A673 (cell line): ENCODE measurements at regions not wholly inside any gene's neighbourhood (a gene's known extent, or its start where the extent isn't known, plus 50 kb on each side); places are given as distances from the start of the nearest gene placed in this dataset.

Experiments
- BruUV-seq: library from RNA; stranded (reverse); fragments of 400-500 nt; replicated peaks from 2 replicates; lab custom pipeline; 2021; lab: Mats Ljungman, UMichigan
- CTCF ChIA-PET: fragments of 300-600 bp; sonication (Branson Sonifier 250); formaldehyde crosslinking; loops from one replicate; lab custom pipeline; 2022; ENCODE audit warnings: antibody characterized with exemption; lab: Charles Lee
- POLR2A ChIA-PET: fragments of 300-600 bp; sonication (Branson Sonifier 250); formaldehyde crosslinking; loops from one replicate; lab custom pipeline; 2022; ENCODE audit warnings: antibody characterized with exemption; ENCODE audit not compliant: low non-redundant PET; lab: Charles Lee
- DNase-seq: peaks from one replicate; pipeline ENCODE4 v3.0.0-alpha.2; 2015; ENCODE audit warnings: low spot score
- H3K27ac ChIP-seq: fragments of 200-600 bp; sonication (generic); 2 replicates; pipeline ENCODE4 v1.5.1; 2016; ENCODE audit warnings: mixed run types, low read depth, mild to moderate bottlenecking, mixed read lengths, antibody characterized with exemption, low read length; ENCODE audit not compliant: poor library complexity, severe bottlenecking
- H3K27me3 ChIP-seq: fragments of 200-600 bp; sonication (generic); replicated peaks from 2 replicates; pipeline ENCODE4 v1.6.1; 2017; ENCODE audit warnings: mixed run types, low read depth, mild to moderate bottlenecking, mixed read lengths, antibody characterized with exemption, low read length; ENCODE audit not compliant: insufficient read depth, poor library complexity
- H3K36me3 ChIP-seq: fragments of 200-600 bp; sonication (generic); 2 replicates; pipeline ENCODE4 v1.6.1; 2016; ENCODE audit warnings: mixed run types, mild to moderate bottlenecking, mixed read lengths, antibody characterized with exemption, low read length; ENCODE audit not compliant: insufficient read depth, poor library complexity, severe bottlenecking
- H3K4me1 ChIP-seq: fragments of 200-600 bp; sonication (generic); 2 replicates; pipeline ENCODE4 v1.6.1; 2017; ENCODE audit warnings: mixed run types, mild to moderate bottlenecking, mixed read lengths, antibody characterized with exemption, low read length; ENCODE audit not compliant: insufficient read depth, poor library complexity, severe bottlenecking
- H3K4me3 ChIP-seq: fragments of 200-600 bp; sonication (generic); 2 replicates; pipeline ENCODE4 v1.5.1; 2016; ENCODE audit warnings: low read depth, mixed run types, mild to moderate bottlenecking, mixed read lengths, low read length; ENCODE audit not compliant: poor library complexity, severe bottlenecking
- H3K9me3 ChIP-seq: fragments of 200-600 bp; sonication (generic); 2 replicates; pipeline ENCODE4 v1.6.1; 2016; ENCODE audit warnings: mixed run types, low read depth, mild to moderate bottlenecking, mixed read lengths, antibody characterized with exemption, low read length; ENCODE audit not compliant: poor library complexity, severe bottlenecking
- EZH2 ChIP-seq: fragments of 200-600 bp; sonication (generic); IDR thresholded peaks from 2 replicates; pipeline ENCODE4 v1.6.1; 2017; ENCODE audit warnings: borderline replicate concordance, low read depth, mild to moderate bottlenecking, mixed read lengths, antibody characterized with exemption, low read length; ENCODE audit not compliant: poor library complexity, severe bottlenecking
- intact Hi-C: fragments of 100-400 bp; cut with micrococcal nuclease; formaldehyde crosslinking; loops from one replicate; pipeline ENCODE4 v1.10.0; 2022; ENCODE audit not compliant: unreplicated experiment
- TF ChIP-seq, protein P1 (sequence below): fragments of 300-800, 200-600 bp; sonication (generic); conservative IDR thresholded peaks from 2 replicates; pipeline ENCODE4 v1.5.1; 2017; ENCODE audit warnings: low read depth, mild to moderate bottlenecking, antibody characterized with exemption, low read length, moderate library complexity, mixed read lengths

DNA sequence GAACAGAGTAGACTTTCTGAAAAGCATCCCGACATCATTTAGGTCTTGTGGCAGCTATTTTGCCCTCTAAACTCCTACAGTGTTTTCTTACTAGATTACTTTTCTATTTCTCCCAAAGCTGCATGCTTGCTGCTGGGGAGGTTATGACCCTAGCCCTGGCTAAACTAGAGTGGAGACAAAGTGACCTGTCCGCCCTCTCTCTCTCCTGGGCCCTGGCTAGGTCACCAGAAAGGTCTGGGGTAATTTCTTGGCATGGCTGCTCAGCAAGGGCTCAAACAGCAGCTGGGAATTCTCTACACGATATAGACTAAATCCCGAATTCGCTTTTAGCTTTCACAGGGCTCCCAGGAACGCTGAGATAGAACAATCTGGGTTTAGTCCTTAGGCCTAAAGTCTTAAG lies 84.5 kb upstream of the KCNE2 start:
- intact Hi-C loops = no loop called here
- BruUV-seq = no TSS peak
- Histone ChIP-seq H3K4me1 (no peaks in the 10 kb centered on the region), H3K36me3 (no peaks in the 10 kb centered on the region), H3K27me3 (no peaks in the 10 kb centered on the region), H3K4me3 (no peak overlapping the region), H3K27ac (no peak overlapping the region), H3K9me3 (no peaks in the 10 kb centered on the region)
- DNase-seq = no peak
- ChIA-PET POLR2A (no interaction called here), CTCF (no interaction called here)
- TF ChIP-seq, protein P1, sequence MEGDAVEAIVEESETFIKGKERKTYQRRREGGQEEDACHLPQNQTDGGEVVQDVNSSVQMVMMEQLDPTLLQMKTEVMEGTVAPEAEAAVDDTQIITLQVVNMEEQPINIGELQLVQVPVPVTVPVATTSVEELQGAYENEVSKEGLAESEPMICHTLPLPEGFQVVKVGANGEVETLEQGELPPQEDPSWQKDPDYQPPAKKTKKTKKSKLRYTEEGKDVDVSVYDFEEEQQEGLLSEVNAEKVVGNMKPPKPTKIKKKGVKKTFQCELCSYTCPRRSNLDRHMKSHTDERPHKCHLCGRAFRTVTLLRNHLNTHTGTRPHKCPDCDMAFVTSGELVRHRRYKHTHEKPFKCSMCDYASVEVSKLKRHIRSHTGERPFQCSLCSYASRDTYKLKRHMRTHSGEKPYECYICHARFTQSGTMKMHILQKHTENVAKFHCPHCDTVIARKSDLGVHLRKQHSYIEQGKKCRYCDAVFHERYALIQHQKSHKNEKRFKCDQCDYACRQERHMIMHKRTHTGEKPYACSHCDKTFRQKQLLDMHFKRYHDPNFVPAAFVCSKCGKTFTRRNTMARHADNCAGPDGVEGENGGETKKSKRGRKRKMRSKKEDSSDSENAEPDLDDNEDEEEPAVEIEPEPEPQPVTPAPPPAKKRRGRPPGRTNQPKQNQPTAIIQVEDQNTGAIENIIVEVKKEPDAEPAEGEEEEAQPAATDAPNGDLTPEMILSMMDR = no peak
- no peak for TF ChIP-seq EZH2

DNA sequence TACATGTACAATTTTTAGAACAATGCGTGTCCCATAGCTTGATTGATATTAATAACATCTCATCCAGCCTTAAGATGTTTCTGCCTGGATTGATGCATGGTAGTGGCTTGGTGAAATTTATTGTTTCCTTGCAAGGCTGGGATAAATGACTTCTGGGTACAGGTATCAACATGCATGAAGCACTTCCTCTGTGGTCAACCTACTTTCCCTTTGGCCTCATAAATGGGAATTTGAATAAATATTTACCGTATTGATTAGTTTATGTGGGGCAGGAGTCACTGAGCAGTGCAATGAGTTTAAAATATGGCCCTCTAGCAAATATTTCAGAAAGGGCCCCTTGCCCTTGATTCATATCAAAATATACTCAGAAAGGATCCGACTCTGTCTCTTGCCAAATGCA lies 83.9 kb upstream of the KCNE2 start:
- intact Hi-C loops = no loop called here
- TF ChIP-seq, protein P1 = no peak
- no peak for TF ChIP-seq EZH2
- Histone ChIP-seq H3K27ac (no peak overlapping the region), H3K27me3 (no peaks in the 10 kb centered on the region), H3K36me3 (no peaks in the 10 kb centered on the region), H3K4me1 (no peaks in the 10 kb centered on the region), H3K4me3 (no peak overlapping the region), H3K9me3 (no peaks in the 10 kb centered on the region)
- CTCF ChIA-PET = no interaction called here
- POLR2A ChIA-PET = no interaction called here
- no peak for DNase-seq
- BruUV-seq = no TSS peak

DNA sequence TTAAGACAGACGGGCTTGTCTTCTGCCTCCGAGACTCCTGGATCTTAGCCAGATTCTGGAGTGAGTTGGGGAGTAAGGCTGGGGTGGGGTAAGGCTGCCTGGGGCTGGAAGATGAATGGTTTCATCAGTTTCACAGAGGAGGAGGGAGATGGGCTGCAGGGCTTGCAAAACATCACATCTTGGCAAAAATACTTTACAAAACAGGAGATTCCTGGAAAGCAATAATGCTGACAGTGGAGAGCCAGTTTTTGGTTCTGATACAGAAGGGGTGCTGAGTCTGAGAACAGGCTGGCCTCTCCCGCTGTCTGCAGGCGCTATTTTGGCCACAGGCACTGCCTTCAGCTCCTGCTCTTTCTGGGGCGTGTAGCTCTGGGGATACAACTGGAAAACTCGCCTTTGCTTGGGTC lies 83.4 kb upstream of the KCNE2 start:
- no TSS peak for BruUV-seq
- Histone ChIP-seq H3K36me3 (no peaks in the 10 kb centered on the region), H3K4me1 (no peaks in the 10 kb centered on the region), H3K9me3 (no peaks in the 10 kb centered on the region), H3K27ac (no peak overlapping the region), H3K27me3 (no peaks in the 10 kb centered on the region), H3K4me3 (no peak overlapping the region)
- POLR2A ChIA-PET = no interaction called here
- CTCF ChIA-PET = no interaction called here
- no peak for DNase-seq
- TF ChIP-seq, protein P1 = no peak
- no peak for TF ChIP-seq EZH2
- intact Hi-C loops = no loop called here
